Panc1 (cell line): ENCODE measurements at regions not wholly inside any gene's neighbourhood (a gene's known extent, or its start where the extent isn't known, plus 50 kb on each side); places are given as distances from the start of the nearest gene placed in this dataset.
A peak's percentile ranks its signal among the peaks of the same experiment; 100 is the strongest.

Experiments used
- ATAC-seq: fragments of 200-7000 bp; cut with Tn5 transposase; 2 replicates; pipeline ENCODE4 v1.9.1; 2020; ENCODE audit warnings: mild to moderate bottlenecking, moderate library complexity
- BruUV-seq: library from RNA; stranded (reverse); fragments of 400-500 nt; replicated peaks from 2 replicates; lab custom pipeline; 2021; lab: Mats Ljungman, UMichigan
- CTCF ChIA-PET: fragments of 300-600 bp; sonication (Branson Sonifier 250); formaldehyde crosslinking; loops from one replicate; lab custom pipeline; 2022; ENCODE audit warnings: antibody characterized with exemption; lab: Charles Lee
- POLR2A ChIA-PET: fragments of 300-600 bp; sonication (Branson Sonifier 250); formaldehyde crosslinking; loops from one replicate; lab custom pipeline; 2022; ENCODE audit warnings: antibody characterized with exemption; lab: Charles Lee
- DNase-seq: peaks from one replicate; pipeline ENCODE4 v3.0.0-alpha.2; 2010; ENCODE audit warnings: low read depth, low spot score
- H3K27ac ChIP-seq: 2 replicates; pipeline ENCODE4 v1.5.1; 2011; ENCODE audit warnings: mild to moderate bottlenecking, low read length, inconsistent platforms
- H3K27me3 ChIP-seq: fragments of 200-500 bp; sonication (Bioruptor generic); 2 replicates; pipeline ENCODE4 v1.6.0; 2014; ENCODE audit warnings: low read length, inconsistent platforms; ENCODE audit not compliant: control insufficient read depth, insufficient read depth
- H3K36me3 ChIP-seq: fragments of 200-500 bp; sonication (Bioruptor generic); 2 replicates; pipeline ENCODE4 v1.5.1; 2014; ENCODE audit warnings: inconsistent platforms, mild to moderate bottlenecking, low read length, moderate library complexity; ENCODE audit not compliant: control insufficient read depth, insufficient read depth
- H3K4me1 ChIP-seq: 2 replicates; pipeline ENCODE4 v1.5.1; 2011; ENCODE audit warnings: inconsistent platforms, mild to moderate bottlenecking, low read length, moderate library complexity; ENCODE audit not compliant: control insufficient read depth, insufficient read depth
- H3K4me3 ChIP-seq, 2 experiments: 2 replicates each; pipeline ENCODE4 v1.5.1; 2011 to 2012; ENCODE audit warnings: low read depth in 2 of 2, low read length in 2 of 2, mild to moderate bottlenecking in 2 of 2, inconsistent platforms in 1 of 2, moderate library complexity in 1 of 2
- H3K9me3 ChIP-seq: fragments of 200-500 bp; sonication (Bioruptor generic); 2 replicates; pipeline ENCODE4 v1.5.1; 2014; ENCODE audit warnings: low read depth, mild to moderate bottlenecking, inconsistent platforms, low read length, moderate library complexity; ENCODE audit not compliant: control insufficient read depth, insufficient read depth
- POLR2AphosphoS5 ChIP-seq: IDR thresholded peaks from 2 replicates; pipeline ENCODE4 v1.6.1; 2012; ENCODE audit warnings: mild to moderate bottlenecking, low read depth, low read length, moderate library complexity
- SIN3A ChIP-seq: IDR thresholded peaks from 2 replicates; pipeline ENCODE4 v1.6.1; 2012; ENCODE audit warnings: low read depth, mild to moderate bottlenecking, low read length, moderate library complexity, borderline replicate concordance; ENCODE audit not compliant: insufficient read depth
- TCF7L2 ChIP-seq: IDR thresholded peaks from 2 replicates; pipeline ENCODE4 v1.6.1; 2011; ENCODE audit warnings: mild to moderate bottlenecking, low read depth, low read length, inconsistent platforms
- in situ Hi-C: cut with HindIII; loops from 2 replicates; pipeline ENCODE4 v1.10.0; 2016; ENCODE audit warnings: low sequenced_read_pairs, low pct_unique_long_range_greater_than_20kb
- intact Hi-C: fragments of 100-400 bp; cut with micrococcal nuclease; formaldehyde crosslinking; loops from one replicate; pipeline ENCODE4 v1.10.0; 2022; ENCODE audit not compliant: unreplicated experiment
- TF ChIP-seq, protein P1 (sequence below): fragments of 450-650 bp; IDR thresholded peaks from 2 replicates; pipeline ENCODE4 v1.5.1; 2017; ENCODE audit warnings: mild to moderate bottlenecking
- TF ChIP-seq, protein P2 (sequence below), 2 experiments: IDR thresholded peaks; 2 replicates each; pipeline ENCODE4 v1.6.1; 2011 to 2012; ENCODE audit warnings: low read depth in 2 of 2, control low read depth in 1 of 2, low read length in 1 of 2, mild to moderate bottlenecking in 1 of 2, moderate library complexity in 1 of 2; ENCODE audit not compliant: insufficient read depth in 1 of 2

DNA sequence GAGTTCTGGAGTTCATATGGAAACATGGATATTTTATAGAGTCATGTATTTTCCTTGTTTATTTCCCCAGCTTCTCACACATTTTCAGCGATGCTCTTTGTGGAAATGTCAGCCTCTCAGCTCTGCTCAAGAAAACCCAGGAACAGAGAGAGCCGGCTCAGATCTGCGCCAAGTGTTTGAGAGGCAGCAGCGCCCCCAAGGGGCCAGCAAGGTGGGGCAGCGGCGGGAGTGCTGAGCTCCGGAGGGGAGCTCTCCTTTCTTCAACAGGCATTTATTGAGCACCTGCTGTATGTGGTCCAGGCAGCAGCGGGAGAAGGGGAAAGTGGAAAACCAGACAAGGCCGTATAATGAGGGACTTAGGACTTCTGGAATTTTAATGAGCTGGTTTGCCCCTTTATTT, 421.1 kb upstream of the C16orf82 start:
- Histone ChIP-seq H3K27ac (no peak overlapping the region), H3K36me3 (no peaks in the 10 kb centered on the region), H3K27me3 (no peaks in the 10 kb centered on the region), H3K4me1 (no peaks in the 10 kb centered on the region), H3K9me3 (no peaks in the 10 kb centered on the region), H3K4me3 (no peak overlapping the region)
- intact Hi-C loops (no loop called here), in situ Hi-C loops (no loop called here)
- POLR2A ChIA-PET: no interaction called here
- TF ChIP-seq, protein P1, sequence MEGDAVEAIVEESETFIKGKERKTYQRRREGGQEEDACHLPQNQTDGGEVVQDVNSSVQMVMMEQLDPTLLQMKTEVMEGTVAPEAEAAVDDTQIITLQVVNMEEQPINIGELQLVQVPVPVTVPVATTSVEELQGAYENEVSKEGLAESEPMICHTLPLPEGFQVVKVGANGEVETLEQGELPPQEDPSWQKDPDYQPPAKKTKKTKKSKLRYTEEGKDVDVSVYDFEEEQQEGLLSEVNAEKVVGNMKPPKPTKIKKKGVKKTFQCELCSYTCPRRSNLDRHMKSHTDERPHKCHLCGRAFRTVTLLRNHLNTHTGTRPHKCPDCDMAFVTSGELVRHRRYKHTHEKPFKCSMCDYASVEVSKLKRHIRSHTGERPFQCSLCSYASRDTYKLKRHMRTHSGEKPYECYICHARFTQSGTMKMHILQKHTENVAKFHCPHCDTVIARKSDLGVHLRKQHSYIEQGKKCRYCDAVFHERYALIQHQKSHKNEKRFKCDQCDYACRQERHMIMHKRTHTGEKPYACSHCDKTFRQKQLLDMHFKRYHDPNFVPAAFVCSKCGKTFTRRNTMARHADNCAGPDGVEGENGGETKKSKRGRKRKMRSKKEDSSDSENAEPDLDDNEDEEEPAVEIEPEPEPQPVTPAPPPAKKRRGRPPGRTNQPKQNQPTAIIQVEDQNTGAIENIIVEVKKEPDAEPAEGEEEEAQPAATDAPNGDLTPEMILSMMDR: peak; percentile 64
- TF ChIP-seq, protein P2, sequence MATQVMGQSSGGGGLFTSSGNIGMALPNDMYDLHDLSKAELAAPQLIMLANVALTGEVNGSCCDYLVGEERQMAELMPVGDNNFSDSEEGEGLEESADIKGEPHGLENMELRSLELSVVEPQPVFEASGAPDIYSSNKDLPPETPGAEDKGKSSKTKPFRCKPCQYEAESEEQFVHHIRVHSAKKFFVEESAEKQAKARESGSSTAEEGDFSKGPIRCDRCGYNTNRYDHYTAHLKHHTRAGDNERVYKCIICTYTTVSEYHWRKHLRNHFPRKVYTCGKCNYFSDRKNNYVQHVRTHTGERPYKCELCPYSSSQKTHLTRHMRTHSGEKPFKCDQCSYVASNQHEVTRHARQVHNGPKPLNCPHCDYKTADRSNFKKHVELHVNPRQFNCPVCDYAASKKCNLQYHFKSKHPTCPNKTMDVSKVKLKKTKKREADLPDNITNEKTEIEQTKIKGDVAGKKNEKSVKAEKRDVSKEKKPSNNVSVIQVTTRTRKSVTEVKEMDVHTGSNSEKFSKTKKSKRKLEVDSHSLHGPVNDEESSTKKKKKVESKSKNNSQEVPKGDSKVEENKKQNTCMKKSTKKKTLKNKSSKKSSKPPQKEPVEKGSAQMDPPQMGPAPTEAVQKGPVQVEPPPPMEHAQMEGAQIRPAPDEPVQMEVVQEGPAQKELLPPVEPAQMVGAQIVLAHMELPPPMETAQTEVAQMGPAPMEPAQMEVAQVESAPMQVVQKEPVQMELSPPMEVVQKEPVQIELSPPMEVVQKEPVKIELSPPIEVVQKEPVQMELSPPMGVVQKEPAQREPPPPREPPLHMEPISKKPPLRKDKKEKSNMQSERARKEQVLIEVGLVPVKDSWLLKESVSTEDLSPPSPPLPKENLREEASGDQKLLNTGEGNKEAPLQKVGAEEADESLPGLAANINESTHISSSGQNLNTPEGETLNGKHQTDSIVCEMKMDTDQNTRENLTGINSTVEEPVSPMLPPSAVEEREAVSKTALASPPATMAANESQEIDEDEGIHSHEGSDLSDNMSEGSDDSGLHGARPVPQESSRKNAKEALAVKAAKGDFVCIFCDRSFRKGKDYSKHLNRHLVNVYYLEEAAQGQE (IDR thresholded peaks at IDR 0.05; ENCODE audit: insufficient read depth in 1 of 2, low read depth in 2 of 2, low read length in 1 of 2): no peak
- no peak for TF ChIP-seq SIN3A
- TF ChIP-seq TCF7L2: no peak
- DNase-seq (no peak), ATAC-seq (no peak)
- BruUV-seq: no TSS peak
- CTCF ChIA-PET: no interaction called here

DNA sequence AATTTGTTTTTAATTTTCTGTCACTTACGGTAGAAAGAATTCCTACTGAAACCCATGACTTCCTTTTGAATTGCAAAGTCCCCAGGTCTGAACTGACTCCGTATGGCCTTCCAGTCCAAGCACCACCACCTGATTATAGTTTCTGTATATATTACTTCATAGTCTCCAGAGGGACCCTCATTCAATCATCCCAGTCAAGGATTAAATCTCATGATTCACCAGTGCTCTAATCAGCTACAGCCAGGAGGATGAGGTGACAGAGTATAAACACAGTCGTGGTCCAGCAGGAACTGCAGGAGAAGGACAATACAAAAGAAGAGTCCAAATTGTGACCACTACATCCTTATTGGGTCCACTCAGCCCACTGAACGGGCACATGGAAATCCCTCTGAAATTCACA, 418.9 kb upstream of the C16orf82 start:
- no peak for ATAC-seq
- DNase-seq: no peak
- Histone ChIP-seq H3K4me3 (no peak overlapping the region), H3K27me3 (no peaks in the 10 kb centered on the region), H3K9me3 (no peaks in the 10 kb centered on the region), H3K4me1 (no peaks in the 10 kb centered on the region), H3K36me3 (no peaks in the 10 kb centered on the region), H3K27ac (no peak overlapping the region)
- CTCF ChIA-PET: no interaction called here
- POLR2A ChIA-PET: no interaction called here
- no TSS peak for BruUV-seq
- intact Hi-C loops: no loop called here
- no peak for TF ChIP-seq SIN3A
- TF ChIP-seq, protein P1: no peak
- TF ChIP-seq, protein P2 (IDR thresholded peaks at IDR 0.05; ENCODE audit: insufficient read depth in 1 of 2, low read depth in 2 of 2, low read length in 1 of 2): no peak
- no peak for TF ChIP-seq POLR2AphosphoS5
- TF ChIP-seq TCF7L2: no peak
- in situ Hi-C loops: no loop called here
